Panc1 (cell line): ENCODE measurements at regions not wholly inside any gene's neighbourhood (a gene's known extent, or its start where the extent isn't known, plus 50 kb on each side); places are given as distances from the start of the nearest gene placed in this dataset.
A peak's percentile ranks its signal among the peaks of the same experiment; 100 is the strongest.

Experiments used
- ATAC-seq: fragments of 200-7000 bp; cut with Tn5 transposase; 2 replicates; pipeline ENCODE4 v1.9.1; 2020; ENCODE audit warnings: mild to moderate bottlenecking, moderate library complexity
- BruUV-seq: library from RNA; stranded (reverse); fragments of 400-500 nt; replicated peaks from 2 replicates; lab custom pipeline; 2021; lab: Mats Ljungman, UMichigan
- CTCF ChIA-PET: fragments of 300-600 bp; sonication (Branson Sonifier 250); formaldehyde crosslinking; loops from one replicate; lab custom pipeline; 2022; ENCODE audit warnings: antibody characterized with exemption; lab: Charles Lee
- POLR2A ChIA-PET: fragments of 300-600 bp; sonication (Branson Sonifier 250); formaldehyde crosslinking; loops from one replicate; lab custom pipeline; 2022; ENCODE audit warnings: antibody characterized with exemption; lab: Charles Lee
- DNase-seq: peaks from one replicate; pipeline ENCODE4 v3.0.0-alpha.2; 2010; ENCODE audit warnings: low read depth, low spot score
- H3K27ac ChIP-seq: 2 replicates; pipeline ENCODE4 v1.5.1; 2011; ENCODE audit warnings: mild to moderate bottlenecking, low read length, inconsistent platforms
- H3K27me3 ChIP-seq: fragments of 200-500 bp; sonication (Bioruptor generic); 2 replicates; pipeline ENCODE4 v1.6.0; 2014; ENCODE audit warnings: low read length, inconsistent platforms; ENCODE audit not compliant: control insufficient read depth, insufficient read depth
- H3K36me3 ChIP-seq: fragments of 200-500 bp; sonication (Bioruptor generic); 2 replicates; pipeline ENCODE4 v1.5.1; 2014; ENCODE audit warnings: inconsistent platforms, mild to moderate bottlenecking, low read length, moderate library complexity; ENCODE audit not compliant: control insufficient read depth, insufficient read depth
- H3K4me1 ChIP-seq: 2 replicates; pipeline ENCODE4 v1.5.1; 2011; ENCODE audit warnings: inconsistent platforms, mild to moderate bottlenecking, low read length, moderate library complexity; ENCODE audit not compliant: control insufficient read depth, insufficient read depth
- H3K4me3 ChIP-seq, 2 experiments: 2 replicates each; pipeline ENCODE4 v1.5.1; 2011 to 2012; ENCODE audit warnings: low read depth in 2 of 2, low read length in 2 of 2, mild to moderate bottlenecking in 2 of 2, inconsistent platforms in 1 of 2, moderate library complexity in 1 of 2
- H3K9me3 ChIP-seq: fragments of 200-500 bp; sonication (Bioruptor generic); 2 replicates; pipeline ENCODE4 v1.5.1; 2014; ENCODE audit warnings: low read depth, mild to moderate bottlenecking, inconsistent platforms, low read length, moderate library complexity; ENCODE audit not compliant: control insufficient read depth, insufficient read depth
- POLR2AphosphoS5 ChIP-seq: IDR thresholded peaks from 2 replicates; pipeline ENCODE4 v1.6.1; 2012; ENCODE audit warnings: mild to moderate bottlenecking, low read depth, low read length, moderate library complexity
- SIN3A ChIP-seq: IDR thresholded peaks from 2 replicates; pipeline ENCODE4 v1.6.1; 2012; ENCODE audit warnings: low read depth, mild to moderate bottlenecking, low read length, moderate library complexity, borderline replicate concordance; ENCODE audit not compliant: insufficient read depth
- TCF7L2 ChIP-seq: IDR thresholded peaks from 2 replicates; pipeline ENCODE4 v1.6.1; 2011; ENCODE audit warnings: mild to moderate bottlenecking, low read depth, low read length, inconsistent platforms
- in situ Hi-C: cut with HindIII; loops from 2 replicates; pipeline ENCODE4 v1.10.0; 2016; ENCODE audit warnings: low sequenced_read_pairs, low pct_unique_long_range_greater_than_20kb
- intact Hi-C: fragments of 100-400 bp; cut with micrococcal nuclease; formaldehyde crosslinking; loops from one replicate; pipeline ENCODE4 v1.10.0; 2022; ENCODE audit not compliant: unreplicated experiment
- TF ChIP-seq, protein P1 (sequence below): fragments of 450-650 bp; IDR thresholded peaks from 2 replicates; pipeline ENCODE4 v1.5.1; 2017; ENCODE audit warnings: mild to moderate bottlenecking
- TF ChIP-seq, protein P2 (sequence below), 2 experiments: IDR thresholded peaks; 2 replicates each; pipeline ENCODE4 v1.6.1; 2011 to 2012; ENCODE audit warnings: low read depth in 2 of 2, control low read depth in 1 of 2, low read length in 1 of 2, mild to moderate bottlenecking in 1 of 2, moderate library complexity in 1 of 2; ENCODE audit not compliant: insufficient read depth in 1 of 2

DNA sequence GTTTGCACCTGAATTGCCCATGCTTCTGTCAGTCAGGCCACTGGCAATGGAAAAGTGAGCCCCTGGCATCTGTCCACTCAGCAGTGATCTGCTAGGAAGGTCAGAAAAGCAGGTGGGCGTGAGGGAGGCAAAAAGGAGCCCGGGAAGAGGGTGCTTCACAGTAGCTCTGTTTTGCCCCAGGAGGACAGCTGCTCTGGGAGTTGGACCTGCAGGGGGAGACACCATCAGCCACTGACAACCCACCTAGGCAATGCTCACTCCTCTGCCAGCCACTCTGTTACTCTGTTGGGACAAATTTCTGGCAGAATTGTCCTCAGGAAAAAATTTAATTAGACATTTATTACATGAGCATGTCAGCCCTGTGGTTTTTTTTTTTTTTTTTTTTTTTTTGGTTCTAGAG, 146.4 kb downstream of the LRIG2 start:
- H3K27ac ChIP-seq, result no peak overlapping the region
- no peaks in the 10 kb centered on the region for H3K4me1 ChIP-seq
- in situ Hi-C loops (no loop called here), intact Hi-C loops (no loop called here)
- H3K4me3 ChIP-seq, result no peak overlapping the region
- no peak for DNase-seq
- no peaks in the 10 kb centered on the region for H3K9me3 ChIP-seq
- ChIA-PET POLR2A (no interaction called here), CTCF (interaction anchor here (0.6 kb wide), 1 partner anchor 208 kb away, joined by 3 read pairs; no protein-coding TSS in a partner anchor)
- no peaks in the 10 kb centered on the region for H3K36me3 ChIP-seq
- no peak for ATAC-seq
- no TSS peak for BruUV-seq
- TF ChIP-seq POLR2AphosphoS5, result no peak
- TF ChIP-seq, protein P1, sequence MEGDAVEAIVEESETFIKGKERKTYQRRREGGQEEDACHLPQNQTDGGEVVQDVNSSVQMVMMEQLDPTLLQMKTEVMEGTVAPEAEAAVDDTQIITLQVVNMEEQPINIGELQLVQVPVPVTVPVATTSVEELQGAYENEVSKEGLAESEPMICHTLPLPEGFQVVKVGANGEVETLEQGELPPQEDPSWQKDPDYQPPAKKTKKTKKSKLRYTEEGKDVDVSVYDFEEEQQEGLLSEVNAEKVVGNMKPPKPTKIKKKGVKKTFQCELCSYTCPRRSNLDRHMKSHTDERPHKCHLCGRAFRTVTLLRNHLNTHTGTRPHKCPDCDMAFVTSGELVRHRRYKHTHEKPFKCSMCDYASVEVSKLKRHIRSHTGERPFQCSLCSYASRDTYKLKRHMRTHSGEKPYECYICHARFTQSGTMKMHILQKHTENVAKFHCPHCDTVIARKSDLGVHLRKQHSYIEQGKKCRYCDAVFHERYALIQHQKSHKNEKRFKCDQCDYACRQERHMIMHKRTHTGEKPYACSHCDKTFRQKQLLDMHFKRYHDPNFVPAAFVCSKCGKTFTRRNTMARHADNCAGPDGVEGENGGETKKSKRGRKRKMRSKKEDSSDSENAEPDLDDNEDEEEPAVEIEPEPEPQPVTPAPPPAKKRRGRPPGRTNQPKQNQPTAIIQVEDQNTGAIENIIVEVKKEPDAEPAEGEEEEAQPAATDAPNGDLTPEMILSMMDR, result peak; percentile 42
- H3K27me3 ChIP-seq, result no peaks in the 10 kb centered on the region

DNA sequence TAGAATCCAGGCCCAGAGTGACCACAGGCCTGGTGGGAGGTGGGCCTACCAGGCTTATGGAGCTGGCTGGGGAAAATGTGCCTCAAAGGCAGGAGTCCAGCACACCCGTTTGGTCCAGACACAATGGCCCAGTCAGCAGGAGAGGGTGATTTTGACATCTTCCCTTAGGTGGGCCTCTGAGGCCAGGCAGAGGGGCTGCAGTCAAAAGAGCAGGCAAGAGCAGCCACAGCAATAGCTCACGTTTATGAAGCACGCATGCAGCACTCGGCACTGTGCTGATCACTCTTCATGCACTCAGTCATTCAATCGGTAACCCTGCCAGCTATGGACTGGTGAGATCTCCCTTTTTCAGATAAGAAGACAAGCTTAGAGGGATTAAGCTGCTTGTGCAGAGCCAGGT, 146.8 kb downstream of the LRIG2 start:
- in situ Hi-C loops (no loop called here), intact Hi-C loops (no loop called here)
- no peaks in the 10 kb centered on the region for H3K9me3 ChIP-seq
- H3K36me3 ChIP-seq, result no peaks in the 10 kb centered on the region
- no peak for TF ChIP-seq SIN3A
- no peak for TF ChIP-seq TCF7L2
- TF ChIP-seq POLR2AphosphoS5, result no peak
- TF ChIP-seq, protein P1, result no peak
- TF ChIP-seq, protein P2, sequence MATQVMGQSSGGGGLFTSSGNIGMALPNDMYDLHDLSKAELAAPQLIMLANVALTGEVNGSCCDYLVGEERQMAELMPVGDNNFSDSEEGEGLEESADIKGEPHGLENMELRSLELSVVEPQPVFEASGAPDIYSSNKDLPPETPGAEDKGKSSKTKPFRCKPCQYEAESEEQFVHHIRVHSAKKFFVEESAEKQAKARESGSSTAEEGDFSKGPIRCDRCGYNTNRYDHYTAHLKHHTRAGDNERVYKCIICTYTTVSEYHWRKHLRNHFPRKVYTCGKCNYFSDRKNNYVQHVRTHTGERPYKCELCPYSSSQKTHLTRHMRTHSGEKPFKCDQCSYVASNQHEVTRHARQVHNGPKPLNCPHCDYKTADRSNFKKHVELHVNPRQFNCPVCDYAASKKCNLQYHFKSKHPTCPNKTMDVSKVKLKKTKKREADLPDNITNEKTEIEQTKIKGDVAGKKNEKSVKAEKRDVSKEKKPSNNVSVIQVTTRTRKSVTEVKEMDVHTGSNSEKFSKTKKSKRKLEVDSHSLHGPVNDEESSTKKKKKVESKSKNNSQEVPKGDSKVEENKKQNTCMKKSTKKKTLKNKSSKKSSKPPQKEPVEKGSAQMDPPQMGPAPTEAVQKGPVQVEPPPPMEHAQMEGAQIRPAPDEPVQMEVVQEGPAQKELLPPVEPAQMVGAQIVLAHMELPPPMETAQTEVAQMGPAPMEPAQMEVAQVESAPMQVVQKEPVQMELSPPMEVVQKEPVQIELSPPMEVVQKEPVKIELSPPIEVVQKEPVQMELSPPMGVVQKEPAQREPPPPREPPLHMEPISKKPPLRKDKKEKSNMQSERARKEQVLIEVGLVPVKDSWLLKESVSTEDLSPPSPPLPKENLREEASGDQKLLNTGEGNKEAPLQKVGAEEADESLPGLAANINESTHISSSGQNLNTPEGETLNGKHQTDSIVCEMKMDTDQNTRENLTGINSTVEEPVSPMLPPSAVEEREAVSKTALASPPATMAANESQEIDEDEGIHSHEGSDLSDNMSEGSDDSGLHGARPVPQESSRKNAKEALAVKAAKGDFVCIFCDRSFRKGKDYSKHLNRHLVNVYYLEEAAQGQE (IDR thresholded peaks at IDR 0.05; ENCODE audit: insufficient read depth in 1 of 2, low read depth in 2 of 2, low read length in 1 of 2), result no peak
- DNase-seq, result no peak
- H3K27ac ChIP-seq, result no peak overlapping the region
- BruUV-seq, result no TSS peak
- ChIA-PET POLR2A (no interaction called here), CTCF (interaction anchor here (0.6 kb wide), 2 partner anchors 145 to 207 kb away, joined by 3 read pairs; no protein-coding TSS in a partner anchor)
- H3K4me3 ChIP-seq, result no peak overlapping the region
- no peaks in the 10 kb centered on the region for H3K4me1 ChIP-seq
- no peak for ATAC-seq
- no peaks in the 10 kb centered on the region for H3K27me3 ChIP-seq
